Uterus (tissue), 3 donors: ENCODE measurements at regions not wholly inside any gene's neighbourhood (a gene's known extent, or its start where the extent isn't known, plus 50 kb on each side); places are given as distances from the start of the nearest gene placed in this dataset.

Experiments used
- DNase-seq, 2 donors: peaks; one replicate each; pipeline ENCODE4 v3.0.0-alpha.2; 2019 to 2020
- H3K27ac ChIP-seq, 2 donors: fragments of 200-600 bp; sonication (generic); 1 replicate in 1 of 2; 2 replicates in 1 of 2; pipeline ENCODE4 v1.5.1; 2016 to 2018
- H3K27me3 ChIP-seq, 2 donors: fragments of 200-600 bp; sonication (generic); one replicate each; pipeline ENCODE4 v1.5.1; 2018 to 2019; ENCODE audit warnings: control low read depth in 1 of 2
- H3K36me3 ChIP-seq, 2 donors: fragments of 200-600 bp; sonication (generic); one replicate each; pipeline ENCODE4 v1.5.1; 2019; ENCODE audit warnings: control low read depth in 1 of 2
- H3K4me1 ChIP-seq, 2 donors: fragments of 200-600 bp; sonication (generic); one replicate each; pipeline ENCODE4 v1.5.1; 2018 to 2019; ENCODE audit warnings: control low read depth in 1 of 2
- H3K4me3 ChIP-seq, 2 donors: fragments of 200-600 bp; sonication (generic); 1 replicate in 1 of 2; 2 replicates in 1 of 2; pipeline ENCODE4 v1.5.1; 2018 to 2019; ENCODE audit warnings: mild to moderate bottlenecking in 1 of 2
- H3K9me3 ChIP-seq, 2 donors: fragments of 200-600 bp; sonication (generic); one replicate each; pipeline ENCODE4 v1.5.1; 2019; ENCODE audit warnings: control low read depth in 1 of 2
- CTCF ChIP-seq, 4 experiments: fragments of 200-600 bp in 2 of 4; fragments of 450-650 bp in 2 of 4; sonication (generic) in 2 of 4; IDR thresholded peaks; one replicate each; pipeline ENCODE4 v1.5.1; 2016 to 2019; ENCODE audit warnings: antibody characterized with exemption in 4 of 4, mild to moderate bottlenecking in 2 of 4, moderate library complexity in 1 of 4
- POLR2A ChIP-seq, 2 donors: fragments of 450-650 bp; IDR thresholded peaks; one replicate each; pipeline ENCODE4 v1.6.1; 2016; ENCODE audit warnings: antibody characterized with exemption in 2 of 2, mild to moderate bottlenecking in 1 of 2, moderate library complexity in 1 of 2
- intact Hi-C: fragments of 100-400 bp; cut with DNase I; formaldehyde crosslinking; loops from one replicate; pipeline ENCODE4 v1.15.1; 2023; ENCODE audit warnings: low total_unique reads
- donor health status: DM: yes; HTN: yes; CAD: no.

- H3K4me3 ChIP-seq = no peak overlapping the region
- intact Hi-C loops = no loop called here
Observed at GRCh38 chr18:78893281-78894032, 86.2 kb upstream of the SALL3 start.

GRCh38 chr18:78894033-78894305, 85.6 kb upstream of the SALL3 start:
- no peak for TF ChIP-seq POLR2A (IDR thresholded peaks at IDR 0.05)
- TF ChIP-seq CTCF (IDR thresholded peaks at IDR 0.05) = no peak

More at GRCh38 chr18:78893281-78894032, 86.2 kb upstream of the SALL3 start:
- H3K27ac ChIP-seq = no peak overlapping the region
- no peak for DNase-seq
- no peaks in the 10 kb centered on the region for H3K4me1 ChIP-seq
- peaks cover 0 to 5% of the 10 kb centered on the region in 2 donors for H3K9me3 ChIP-seq
- TF ChIP-seq POLR2A (IDR thresholded peaks at IDR 0.05) (no peak), CTCF (IDR thresholded peaks at IDR 0.05) (no peak)
- no peaks in the 10 kb centered on the region for H3K27me3 ChIP-seq
- H3K36me3 ChIP-seq = no peaks in the 10 kb centered on the region

GRCh38 chr18:78895207-78896001, 84.2 kb upstream of the SALL3 start:
- H3K4me3 ChIP-seq = no peak overlapping the region
- no peaks in the 10 kb centered on the region for H3K27me3 ChIP-seq
- DNase-seq = no peak
- TF ChIP-seq CTCF (IDR thresholded peaks at IDR 0.05) (no peak), POLR2A (IDR thresholded peaks at IDR 0.05) (no peak)
- intact Hi-C loops = no loop called here
- no peaks in the 10 kb centered on the region for H3K4me1 ChIP-seq
- H3K9me3 ChIP-seq = no peaks in the 10 kb centered on the region
- no peak overlapping the region for H3K27ac ChIP-seq
- H3K36me3 ChIP-seq = no peaks in the 10 kb centered on the region

More at GRCh38 chr18:78894033-78894305, 85.6 kb upstream of the SALL3 start:
- intact Hi-C loops = no loop called here
- Histone ChIP-seq H3K4me3 (no peak overlapping the region), H3K36me3 (no peaks in the 10 kb centered on the region), H3K27ac (no peak overlapping the region), H3K9me3 (peaks cover 0 to 4% of the 10 kb centered on the region in 2 donors), H3K4me1 (no peaks in the 10 kb centered on the region), H3K27me3 (no peaks in the 10 kb centered on the region)
- DNase-seq = no peak

GRCh38 chr18:78896111-78896905, 83.3 kb upstream of the SALL3 start:
- no peaks in the 10 kb centered on the region for H3K27me3 ChIP-seq
- DNase-seq = no peak
- intact Hi-C loops = no loop called here
- no peaks in the 10 kb centered on the region for H3K36me3 ChIP-seq
- TF ChIP-seq CTCF (IDR thresholded peaks at IDR 0.05) (no peak), POLR2A (IDR thresholded peaks at IDR 0.05) (no peak)
- no peaks in the 10 kb centered on the region for H3K9me3 ChIP-seq
- H3K4me1 ChIP-seq = no peaks in the 10 kb centered on the region
- no peak overlapping the region for H3K27ac ChIP-seq
- no peak overlapping the region for H3K4me3 ChIP-seq
